Retina (tissue), 1 donor: ENCODE measurements at regions not wholly inside any gene's neighbourhood (a gene's known extent, or its start where the extent isn't known, plus 50 kb on each side); places are given as distances from the start of the nearest gene placed in this dataset.

Source experiments
- DNase-seq: peaks from one replicate; pipeline ENCODE4 v3.0.0-alpha.2; 2016

DNA sequence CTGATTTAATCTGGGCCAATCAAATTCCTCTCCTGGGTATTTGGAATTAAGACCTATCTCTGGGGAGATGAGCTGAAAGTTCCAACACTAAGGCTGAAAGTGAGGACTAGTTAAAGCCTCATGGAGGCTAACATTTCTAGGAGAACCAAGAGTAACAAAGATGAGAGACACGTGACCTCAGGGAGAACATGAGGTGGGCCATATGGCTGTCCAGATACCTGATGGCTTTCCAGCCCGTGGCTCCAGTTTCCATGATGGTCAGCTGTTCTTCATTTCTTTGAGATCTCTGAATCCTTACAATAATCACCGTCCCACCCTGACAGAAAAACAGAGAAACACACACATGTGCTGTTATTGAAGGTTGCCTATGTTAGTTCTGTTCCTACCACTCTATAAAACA lies 66.1 kb downstream of the LEPR start:
- no peak for DNase-seq

DNA sequence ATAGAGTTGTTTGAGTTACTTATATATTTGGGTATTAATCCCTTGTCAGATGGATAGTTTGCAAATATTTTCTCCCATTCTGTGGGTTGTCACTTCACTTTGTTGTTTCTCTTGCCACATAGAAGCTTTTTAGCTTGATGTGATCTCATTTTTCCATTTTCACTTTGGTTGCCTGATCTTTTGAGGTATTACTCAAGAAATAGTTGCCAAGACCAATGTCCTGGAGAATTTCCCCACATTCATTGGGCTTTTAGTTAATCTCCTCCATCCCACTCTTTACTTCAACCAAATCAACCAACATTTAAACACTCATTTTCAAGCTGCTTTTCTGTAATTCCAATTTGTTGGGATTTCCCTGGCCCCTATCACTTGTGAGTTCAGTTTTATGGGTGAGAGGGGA lies 69.0 kb downstream of the LEPR start:
- no peak for DNase-seq

DNA sequence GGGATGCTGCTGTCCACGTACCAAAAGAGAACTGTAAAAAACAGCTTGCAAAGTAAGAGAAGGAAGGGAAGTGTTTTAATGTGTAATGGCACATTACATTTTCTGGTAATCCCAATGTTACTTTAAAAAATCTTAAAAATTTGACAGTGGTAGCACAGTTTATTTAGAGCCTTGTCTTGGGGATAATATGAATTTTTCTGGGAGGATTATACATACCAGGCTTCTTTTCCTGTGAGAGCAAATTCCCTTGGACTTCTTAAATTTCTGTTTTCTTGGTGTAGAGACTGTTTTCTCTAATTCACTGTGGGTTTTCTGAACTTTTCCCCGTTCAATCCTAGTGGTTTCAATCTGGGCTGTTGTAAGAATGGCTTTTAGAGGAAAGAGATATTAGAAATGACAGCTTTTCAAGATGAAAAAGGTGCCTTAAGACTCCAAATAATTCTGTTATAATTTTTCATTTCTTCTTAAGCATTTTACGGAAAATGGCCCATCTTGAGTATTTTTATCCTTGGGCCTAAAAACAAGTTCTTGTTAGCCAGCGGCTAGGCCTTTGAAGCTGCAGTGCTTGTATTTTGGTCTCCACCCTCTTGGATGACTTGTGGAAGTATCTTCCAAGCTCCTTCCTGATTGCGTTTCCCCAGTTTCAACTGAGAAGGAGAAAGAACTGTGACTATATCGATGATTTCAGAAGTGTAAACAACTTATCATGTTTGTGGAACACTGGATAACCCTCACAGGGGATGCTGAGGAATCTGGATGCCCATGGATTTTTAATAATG lies 70.0 kb downstream of the LEPR start:
- no peak for DNase-seq

DNA sequence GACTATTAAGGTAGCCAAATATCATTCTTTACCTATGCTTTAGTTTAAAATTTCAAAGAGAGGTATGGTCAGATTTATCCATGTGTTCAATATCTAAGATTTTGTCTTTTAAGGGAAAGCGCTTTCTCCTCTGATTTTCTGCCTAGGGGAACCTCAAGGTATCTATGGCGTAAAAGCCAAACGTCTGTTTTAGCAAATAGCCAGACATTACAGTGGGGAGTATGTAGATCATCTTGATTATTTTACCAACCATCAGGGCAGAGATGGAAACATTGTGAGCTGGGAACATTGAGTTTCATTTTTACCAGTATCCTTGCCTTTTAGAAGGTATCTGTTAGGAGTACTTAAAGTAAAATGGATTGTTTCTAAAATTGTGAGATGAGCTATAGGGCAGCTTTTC lies 71.0 kb downstream of the LEPR start:
- no peak for DNase-seq

DNA sequence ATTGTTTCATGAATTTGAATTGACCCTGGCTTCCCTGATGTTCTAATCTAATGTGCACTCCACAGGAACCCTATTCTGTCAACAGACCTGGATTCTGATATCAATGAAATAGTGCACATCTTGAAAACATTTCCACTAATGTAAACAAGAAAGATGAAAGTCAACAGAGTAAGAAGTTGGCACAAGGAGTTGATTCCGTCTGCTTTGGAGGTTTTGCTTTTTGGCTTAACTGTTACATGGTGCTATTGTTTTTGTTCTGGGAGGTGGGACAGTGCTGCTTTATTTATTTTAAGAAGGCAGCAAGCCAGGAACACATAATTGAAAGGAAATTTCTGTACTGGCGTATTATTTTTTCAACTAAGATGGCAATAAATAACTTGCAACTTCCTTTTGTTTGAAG lies 73.3 kb downstream of the LEPR start:
- DNase-seq: no peak

DNA sequence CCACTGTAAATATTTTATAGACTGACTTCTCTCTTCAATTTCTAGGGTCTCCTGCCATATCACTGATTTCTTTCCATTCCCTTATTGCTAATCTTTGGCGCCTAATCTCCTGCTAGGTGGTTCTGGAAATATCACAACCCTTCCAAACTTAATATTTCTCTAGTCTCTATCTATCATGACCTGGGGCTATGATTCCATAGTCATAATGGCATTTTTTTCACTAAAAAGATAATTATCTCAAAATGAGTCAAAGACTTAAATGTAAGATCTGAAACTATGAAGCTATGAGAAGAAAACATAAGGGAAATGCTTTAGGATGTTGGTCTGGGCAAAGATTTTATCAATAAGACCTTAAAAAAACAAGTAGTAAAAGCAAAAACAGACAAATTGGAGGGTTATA lies 74.2 kb downstream of the LEPR start:
- DNase-seq: no peak

DNA sequence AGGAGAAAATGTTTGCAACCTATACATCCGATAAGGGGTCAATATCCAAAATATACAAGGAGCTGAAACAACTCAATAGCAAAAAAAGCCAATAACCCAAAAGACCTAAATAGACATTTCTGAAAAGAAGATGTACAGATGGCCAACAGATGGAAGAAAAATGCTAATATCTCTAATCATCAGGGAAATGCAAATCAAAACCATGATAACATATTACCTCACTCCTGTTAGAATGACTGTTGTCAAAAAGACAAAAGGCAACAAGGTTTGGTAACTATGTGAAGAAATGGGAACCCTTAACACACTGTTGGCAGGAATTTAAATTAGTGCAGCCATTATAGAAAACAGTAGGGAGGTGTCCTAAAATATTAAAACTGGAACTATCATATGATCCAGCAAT lies 74.7 kb downstream of the LEPR start:
- no peak for DNase-seq

DNA sequence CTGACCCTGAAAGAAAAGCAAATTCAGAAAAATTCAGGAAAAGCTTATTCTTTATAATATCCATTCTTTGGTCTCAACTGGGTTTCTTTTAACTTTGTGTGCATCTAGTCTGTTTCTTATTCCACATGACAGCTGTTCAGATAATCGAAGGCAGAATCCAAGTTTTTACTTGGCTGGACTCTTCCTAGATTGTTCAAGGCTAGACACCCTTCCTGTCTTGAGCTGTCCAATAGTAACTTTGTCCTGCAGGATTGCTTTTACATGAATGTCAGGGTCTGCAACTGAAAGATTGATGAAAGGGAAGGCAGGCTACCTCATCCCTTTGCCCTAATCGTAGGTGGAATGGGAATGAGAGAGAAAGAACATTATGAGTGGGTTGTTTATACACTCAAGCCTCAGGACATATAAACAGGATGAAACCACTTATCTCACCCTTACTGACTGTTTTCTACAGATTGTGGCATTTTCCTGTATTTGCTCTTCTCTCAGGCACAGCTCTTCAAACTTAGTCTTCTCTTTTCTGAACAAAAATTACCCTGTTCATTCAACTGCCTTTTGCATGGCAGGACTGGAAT lies 76.9 kb downstream of the LEPR start:
- no peak for DNase-seq

DNA sequence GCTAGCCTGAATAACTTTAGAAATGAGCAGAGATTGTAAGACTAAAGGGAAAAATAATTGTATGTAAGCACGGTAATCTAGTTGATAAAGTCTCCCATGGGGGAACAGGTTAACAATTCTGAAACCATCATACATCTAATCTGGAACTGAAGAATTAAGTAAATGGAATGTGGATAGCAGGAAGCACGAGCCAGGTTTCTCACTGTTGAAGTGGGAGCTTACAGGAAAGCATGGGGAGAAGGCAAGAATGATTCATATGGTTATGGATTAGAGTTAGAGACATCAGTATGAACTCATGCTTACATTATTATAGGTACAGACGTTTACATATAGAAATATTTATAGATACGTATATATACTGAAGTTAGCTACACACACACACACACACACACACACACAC lies 83.0 kb downstream of the LEPR start:
- no peak for DNase-seq

DNA sequence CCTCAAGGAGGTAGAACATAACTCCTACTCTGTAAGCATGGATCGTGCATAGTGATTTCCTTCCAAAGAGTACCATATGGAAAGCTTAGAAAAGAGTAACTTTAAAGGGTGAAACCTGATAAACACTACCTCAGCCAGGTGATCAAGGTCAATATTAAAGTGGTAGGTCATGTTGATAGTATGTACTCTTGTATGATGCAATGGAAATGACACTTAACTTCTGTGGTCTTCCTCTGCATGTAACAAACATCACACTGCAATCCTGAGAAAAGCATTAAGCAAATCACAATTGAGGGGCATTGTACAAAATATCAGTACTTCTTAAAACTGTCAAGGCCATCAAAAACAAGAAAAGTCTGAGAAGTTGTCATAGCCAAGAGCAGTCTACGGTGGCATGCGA lies 83.8 kb downstream of the LEPR start:
- no peak for DNase-seq

DNA sequence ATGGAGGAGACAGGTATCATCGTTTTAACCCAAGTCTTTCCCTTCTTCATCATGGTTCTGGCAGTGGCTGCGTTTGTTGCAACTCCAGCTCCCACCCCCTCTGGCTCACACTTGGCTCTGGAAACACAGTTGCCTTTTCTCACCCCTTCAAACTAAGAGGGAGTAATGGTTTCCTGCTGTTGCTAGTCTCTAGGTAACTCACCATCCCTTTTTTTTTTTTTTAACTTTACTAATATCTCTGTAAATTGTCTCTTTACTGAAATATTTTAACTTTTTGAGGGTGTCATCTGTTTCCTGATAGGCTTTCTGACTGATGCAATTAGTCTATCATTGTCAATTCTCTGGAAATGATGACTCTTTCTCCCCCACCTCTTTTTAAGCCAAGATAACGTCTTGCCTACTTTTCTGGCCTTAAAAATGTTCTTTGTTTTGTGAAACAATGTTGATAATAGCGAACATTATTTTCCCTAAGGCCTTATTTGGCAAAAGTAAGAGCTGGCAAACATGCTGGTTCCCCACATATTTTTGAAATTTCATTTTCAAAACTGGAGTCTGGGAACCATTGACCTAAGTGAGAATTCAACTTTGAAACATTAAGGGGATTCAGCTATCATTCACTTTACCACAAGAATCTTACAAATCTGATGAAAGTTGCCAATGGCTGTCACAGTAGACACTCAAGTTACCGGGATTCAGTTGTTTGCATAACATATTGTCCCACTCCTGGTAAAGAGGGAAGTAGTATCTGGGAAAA lies 85.3 kb downstream of the LEPR start:
- DNase-seq: no peak

DNA sequence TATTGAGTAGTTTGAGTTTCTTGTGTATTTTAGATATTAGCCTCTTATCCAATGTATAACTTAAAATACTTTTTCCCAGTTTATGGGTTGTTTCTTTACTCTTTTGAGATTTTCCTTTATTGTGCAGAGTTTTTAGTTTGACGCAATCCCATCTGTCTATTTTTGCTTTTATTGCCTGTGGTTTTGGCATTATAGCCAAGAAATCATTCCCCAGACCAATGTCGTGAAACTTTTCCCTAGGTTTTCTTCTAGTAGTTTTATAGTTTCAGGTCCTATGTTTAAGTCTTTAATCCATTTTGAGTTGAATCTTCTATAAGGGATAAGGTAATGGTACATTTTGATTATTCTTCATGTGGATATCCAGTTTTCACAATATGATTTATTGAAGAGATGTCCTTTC lies 87.6 kb downstream of the LEPR start:
- no peak for DNase-seq

DNA sequence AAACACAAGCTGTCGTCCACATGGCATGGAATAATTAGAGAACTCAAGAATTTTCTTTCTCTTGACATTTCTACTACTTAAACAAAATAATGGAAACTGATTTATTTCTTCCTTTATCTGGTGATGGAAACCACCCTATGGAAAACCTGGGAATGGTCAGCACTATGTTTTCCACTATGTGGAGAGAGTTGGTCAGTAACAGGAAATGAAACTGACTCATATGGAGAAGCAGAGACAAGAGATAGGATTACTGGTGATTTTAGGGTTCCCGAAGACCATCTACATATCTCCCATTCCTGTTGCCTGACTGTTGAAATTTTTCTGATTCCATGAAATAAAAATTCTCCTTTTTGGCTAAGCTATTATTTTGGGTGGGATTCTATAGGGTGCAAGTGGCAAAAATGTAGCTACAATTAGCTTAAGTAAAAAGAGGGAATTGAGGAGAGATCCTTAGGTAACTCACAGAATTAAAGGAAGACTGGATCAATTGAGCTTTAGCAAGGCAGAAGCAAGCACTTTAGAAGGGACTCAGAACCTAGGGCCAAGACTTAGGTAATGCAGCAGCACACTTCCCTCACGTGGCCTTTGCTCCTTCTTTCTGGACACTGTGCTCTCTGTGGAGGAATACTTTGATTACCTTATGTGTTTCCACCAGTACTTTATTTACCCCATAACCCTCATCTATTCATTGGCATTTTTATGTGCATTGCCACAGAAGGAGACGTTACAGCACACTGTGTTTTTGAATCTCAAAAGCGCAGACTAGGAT lies 89.6 kb downstream of the LEPR start:
- no peak for DNase-seq

DNA sequence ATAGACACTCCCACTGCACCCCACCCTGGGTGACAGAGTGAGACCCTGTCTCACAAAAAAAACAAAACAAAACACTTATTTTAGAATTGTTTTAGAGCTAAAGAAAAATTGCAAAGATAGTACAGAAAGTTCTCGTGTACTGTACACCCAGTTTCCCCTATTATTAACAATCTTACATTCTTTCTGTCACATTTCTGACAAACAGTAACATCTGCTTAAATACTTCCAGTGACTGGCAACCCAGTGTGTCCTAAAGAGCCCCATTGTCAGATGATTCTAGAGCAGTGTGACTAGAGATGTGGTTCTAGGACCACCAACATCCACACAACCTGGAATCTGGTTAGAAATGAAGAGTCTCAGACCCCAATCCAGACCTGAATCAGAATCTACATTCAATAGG lies 90.5 kb downstream of the LEPR start:
- no peak for DNase-seq

DNA sequence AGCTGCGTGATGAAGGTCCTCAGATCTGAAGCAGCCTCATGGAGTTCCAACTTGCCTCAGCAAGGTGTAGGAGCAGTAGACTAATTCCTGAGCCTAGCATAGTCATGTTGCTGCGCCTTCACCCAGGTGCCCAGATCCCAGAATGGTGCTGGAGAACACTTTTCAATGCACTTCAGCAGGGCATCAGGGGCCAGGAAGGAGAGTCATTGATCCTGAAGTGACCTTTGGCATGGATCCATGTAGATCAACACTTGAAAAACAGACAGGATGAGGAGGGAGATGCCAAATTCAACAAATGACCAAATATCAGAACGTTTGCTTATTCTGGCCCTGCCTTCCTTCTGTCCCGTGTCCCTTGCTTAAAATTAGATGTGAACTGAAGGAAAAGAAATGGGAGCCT lies 91.9 kb downstream of the LEPR start:
- DNase-seq: no peak

DNA sequence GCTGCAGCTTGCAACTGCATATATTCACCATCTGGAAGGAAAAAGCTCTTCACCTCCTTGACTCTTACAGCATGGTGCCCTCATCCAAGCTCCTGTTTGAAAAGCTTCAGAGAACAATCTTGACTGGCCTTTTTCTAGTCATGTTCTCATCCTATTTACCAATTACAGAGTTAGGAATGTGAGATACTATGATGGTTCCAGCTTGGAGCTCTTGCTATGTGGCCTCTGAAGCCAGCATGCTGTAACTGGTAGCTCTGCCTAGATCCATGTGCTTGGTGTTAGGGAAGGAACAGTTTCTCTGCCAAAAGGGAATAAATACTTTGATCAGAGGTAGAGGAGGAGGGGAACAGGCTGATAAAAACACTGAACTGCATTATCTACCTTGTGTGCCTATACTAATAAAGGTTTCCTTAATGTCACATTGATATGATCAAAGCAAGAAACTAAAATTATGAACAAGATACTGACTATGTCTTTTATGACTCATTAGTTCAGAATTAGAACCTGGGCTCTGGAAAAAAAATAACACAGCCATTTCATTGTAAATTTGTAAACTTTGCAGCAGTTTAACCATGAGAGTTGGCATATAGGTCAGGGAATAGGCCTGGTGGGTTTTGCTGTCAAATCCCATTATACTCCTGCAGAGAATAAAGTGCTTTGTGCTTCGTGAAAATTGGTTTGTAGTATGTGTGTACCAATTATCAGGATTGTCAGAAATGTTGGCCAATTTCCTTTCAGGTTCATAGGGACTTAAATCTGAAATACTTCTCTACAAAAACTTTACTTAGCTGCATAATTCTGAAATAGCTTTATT lies 92.7 kb downstream of the LEPR start:
- peak; percentile 62 for DNase-seq

DNA sequence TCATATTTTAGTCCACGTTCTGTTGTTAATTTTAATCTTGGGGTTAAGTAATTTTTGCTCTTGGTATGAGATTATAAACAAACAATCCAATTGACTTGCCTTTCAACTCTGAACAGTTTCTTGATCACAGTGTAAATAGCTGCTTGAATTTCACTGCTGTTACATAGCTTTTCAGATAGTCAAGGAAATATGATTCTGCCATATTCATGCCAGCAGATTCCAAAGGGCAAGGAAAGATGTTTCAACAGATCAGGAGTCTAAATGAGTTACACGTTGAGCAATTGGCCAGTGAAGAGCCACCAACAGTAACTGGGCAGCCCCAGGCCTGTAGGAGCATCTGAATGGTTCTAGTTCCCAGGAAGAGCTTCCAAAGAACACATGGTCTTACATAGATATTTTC lies 93.6 kb downstream of the LEPR start:
- no peak for DNase-seq

DNA sequence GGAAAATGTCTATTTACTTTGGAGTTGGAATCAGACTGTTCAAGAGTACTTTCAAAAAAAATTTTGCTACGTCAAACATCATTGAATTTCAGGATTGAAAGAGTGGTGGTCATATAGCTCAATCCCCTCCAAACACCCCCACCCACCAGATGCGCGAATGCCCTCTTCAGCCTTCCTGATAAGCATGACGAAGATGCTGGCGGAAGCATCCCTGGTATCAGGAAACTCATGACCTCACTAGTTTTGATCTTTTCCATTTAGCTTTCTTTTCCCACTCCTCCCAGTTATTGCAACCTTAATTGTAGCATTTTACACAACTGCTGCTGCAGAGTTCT lies 104.4 kb downstream of the LEPR start:
- peak; percentile 18 for DNase-seq

DNA sequence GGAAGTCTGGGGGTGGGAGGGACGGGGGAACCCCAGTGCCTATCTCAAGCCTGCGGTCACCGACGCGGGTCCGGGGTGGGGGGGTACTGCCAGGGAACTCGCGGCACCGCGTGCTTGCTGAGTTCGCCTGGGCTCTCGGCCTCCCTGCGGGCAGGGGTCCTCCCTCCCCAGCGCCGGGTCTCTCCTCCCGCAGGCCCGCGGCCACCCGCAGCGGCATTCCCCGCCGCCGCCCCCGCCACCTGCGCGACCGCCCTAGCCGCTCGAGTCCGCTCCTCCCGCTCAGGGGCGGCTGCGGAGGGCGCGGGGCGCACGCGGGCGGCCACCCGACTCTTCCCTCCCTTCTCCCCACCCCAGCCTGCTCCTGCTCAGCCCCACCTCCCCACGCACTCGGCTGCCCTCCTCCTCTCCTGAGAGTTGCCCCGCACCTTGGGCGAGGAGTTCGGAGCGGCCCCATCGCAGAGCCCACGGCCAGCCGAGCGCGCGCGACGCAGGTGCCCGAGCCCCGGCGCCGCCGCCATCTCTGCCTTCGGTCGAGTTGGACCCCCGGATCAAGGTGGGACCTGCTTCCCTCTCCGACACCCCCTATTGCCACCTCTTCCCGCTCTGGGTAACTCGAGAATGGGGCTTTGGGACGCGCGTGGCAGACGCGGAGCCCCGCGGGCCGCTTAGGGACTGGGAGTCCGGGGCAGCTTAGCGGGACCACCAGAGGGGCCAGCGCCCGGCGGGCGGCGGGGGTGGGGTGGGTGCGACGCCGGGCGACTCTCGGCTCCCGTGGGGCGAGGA lies 105.0 kb downstream of the LEPR start:
- DNase-seq: peak; percentile 67

DNA sequence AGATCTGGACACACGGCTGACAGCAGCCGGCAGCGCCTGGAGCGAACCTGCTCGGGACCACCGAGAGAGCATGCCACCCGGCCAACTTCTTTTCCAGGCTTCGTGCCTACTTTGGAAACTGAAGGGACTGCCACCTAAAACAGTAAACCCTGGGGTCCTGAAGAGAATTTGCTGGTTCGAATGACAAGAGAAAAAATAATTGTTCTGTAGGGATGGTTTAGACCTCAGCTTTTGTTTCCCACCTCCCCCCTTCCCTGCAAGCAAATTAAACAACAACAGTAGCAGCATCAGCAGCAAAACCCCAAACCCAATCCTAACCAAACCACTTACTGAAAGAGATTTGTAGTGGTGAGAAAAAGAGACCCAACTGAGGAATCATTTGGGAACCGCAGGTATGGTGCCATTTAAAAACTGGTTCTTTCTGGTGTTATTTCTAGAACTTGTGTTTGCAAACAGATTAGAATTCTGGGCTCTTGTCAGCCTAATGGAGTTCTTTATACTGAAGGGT lies 105.6 kb downstream of the LEPR start:
- DNase-seq: no peak

DNA sequence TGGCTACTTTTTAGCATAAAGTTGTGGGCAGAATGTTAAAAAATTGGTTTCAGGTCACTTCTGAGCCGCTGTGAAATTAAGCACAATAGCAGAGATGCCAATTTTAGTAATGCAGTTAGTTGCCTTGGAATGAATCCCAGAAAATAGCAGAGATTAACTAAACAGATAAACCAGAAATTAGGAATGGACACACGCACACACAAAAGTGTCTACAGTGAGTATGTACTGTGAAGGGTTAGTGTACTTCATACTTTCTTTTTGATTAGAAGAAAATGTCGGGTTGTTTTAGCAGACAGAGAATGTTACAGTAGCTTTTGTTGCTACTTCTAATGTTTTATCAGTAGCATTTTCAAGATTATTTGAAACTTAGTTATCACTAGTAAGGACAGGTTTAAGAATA lies 106.7 kb downstream of the LEPR start:
- DNase-seq: no peak
